Ectodermal cell (in vitro differentiated cells): ENCODE measurements at regions not wholly inside any gene's neighbourhood (a gene's known extent, or its start where the extent isn't known, plus 50 kb on each side); places are given as distances from the start of the nearest gene placed in this dataset.

Experiments used
- H3K27ac ChIP-seq: 2 replicates; pipeline ENCODE4 v1.7.0; 2013; ENCODE audit warnings: mild to moderate bottlenecking, low read depth, low read length; ENCODE audit not compliant: insufficient read depth, poor library complexity, severe bottlenecking
- H3K27me3 ChIP-seq: 2 replicates; pipeline ENCODE4 v1.7.0; 2013; ENCODE audit warnings: mild to moderate bottlenecking, low read length; ENCODE audit not compliant: insufficient read depth, control insufficient read depth, poor library complexity, severe bottlenecking
- H3K36me3 ChIP-seq: one replicate; pipeline ENCODE4 v1.7.0; 2013; ENCODE audit warnings: low read length; ENCODE audit not compliant: control insufficient read depth, insufficient read depth
- H3K4me1 ChIP-seq: one replicate; pipeline ENCODE4 v1.7.0; 2013; ENCODE audit warnings: low read length; ENCODE audit not compliant: control insufficient read depth, insufficient read depth
- H3K4me3 ChIP-seq: 2 replicates; pipeline ENCODE4 v1.7.0; 2013; ENCODE audit warnings: low read depth, low read length, control low read depth; ENCODE audit not compliant: insufficient read depth
- H3K9me3 ChIP-seq: 2 replicates; pipeline ENCODE4 v1.7.0; 2013; ENCODE audit warnings: mild to moderate bottlenecking, low read length, moderate library complexity; ENCODE audit not compliant: control insufficient read depth
- WGBS, 2 experiments: methylation state at CpG; one replicate each; pipeline ENCODE4 v1.1.7; 2013; ENCODE audit warnings: missing lambda C conversion rate in 2 of 2; 5-methylcytosine and 5-hydroxymethylcytosine counted together

DNA sequence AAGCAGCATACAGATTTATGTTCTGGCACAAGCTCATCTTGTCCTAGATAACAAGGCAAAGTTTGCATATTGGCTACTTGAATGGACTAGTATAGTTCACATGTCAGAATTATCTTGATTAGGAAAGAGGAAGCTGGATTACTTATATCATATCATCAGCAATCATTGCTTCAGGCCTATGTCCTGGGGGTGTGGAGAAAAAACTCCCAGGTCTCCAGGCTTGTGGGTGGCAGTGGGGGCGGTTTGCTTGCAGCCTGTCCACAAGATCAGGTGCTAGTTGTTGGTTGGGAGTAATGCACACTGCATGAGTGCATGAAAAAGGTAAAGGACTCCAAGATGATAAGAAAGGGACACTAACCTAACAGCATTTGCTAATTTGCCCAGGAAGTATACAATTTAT is 326.4 kb upstream of the PDE4D start:
- Histone ChIP-seq H3K27me3 (no peaks in the 10 kb centered on the region), H3K4me1 (no peaks in the 10 kb centered on the region), H3K9me3 (no peaks in the 10 kb centered on the region), H3K36me3 (no peaks in the 10 kb centered on the region), H3K4me3 (no peak overlapping the region), H3K27ac (no peak overlapping the region)
- 100% methylated on average over 1 of the region's 1 CpG for WGBS, 2 experiments

DNA sequence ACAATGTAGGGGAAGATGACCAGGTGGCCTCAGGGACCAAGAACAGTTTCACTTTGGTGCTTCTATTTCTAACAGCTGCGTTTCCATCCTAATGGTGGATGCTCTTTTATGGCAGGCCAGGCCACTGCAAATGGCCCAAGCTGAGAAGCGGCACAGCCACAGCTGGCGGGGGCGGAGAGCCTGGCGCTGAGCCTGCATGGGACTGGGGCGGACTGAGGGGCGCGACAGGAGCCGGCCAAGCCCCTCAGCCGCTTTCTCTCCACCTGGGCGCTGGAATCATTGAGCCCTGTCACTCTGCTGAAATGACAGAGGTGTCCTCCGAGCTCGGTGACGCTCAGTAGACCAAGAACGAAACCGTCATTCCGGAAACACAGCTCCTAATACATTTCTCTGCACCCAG is 317.3 kb upstream of the PDE4D start:
- WGBS, 2 experiments: 95 to 97% methylated on average over 17 of the region's 17 CpGs
- Histone ChIP-seq H3K27ac (no peak overlapping the region), H3K4me1 (no peaks in the 10 kb centered on the region), H3K4me3 (no peak overlapping the region), H3K9me3 (no peaks in the 10 kb centered on the region), H3K27me3 (no peaks in the 10 kb centered on the region), H3K36me3 (no peaks in the 10 kb centered on the region)

DNA sequence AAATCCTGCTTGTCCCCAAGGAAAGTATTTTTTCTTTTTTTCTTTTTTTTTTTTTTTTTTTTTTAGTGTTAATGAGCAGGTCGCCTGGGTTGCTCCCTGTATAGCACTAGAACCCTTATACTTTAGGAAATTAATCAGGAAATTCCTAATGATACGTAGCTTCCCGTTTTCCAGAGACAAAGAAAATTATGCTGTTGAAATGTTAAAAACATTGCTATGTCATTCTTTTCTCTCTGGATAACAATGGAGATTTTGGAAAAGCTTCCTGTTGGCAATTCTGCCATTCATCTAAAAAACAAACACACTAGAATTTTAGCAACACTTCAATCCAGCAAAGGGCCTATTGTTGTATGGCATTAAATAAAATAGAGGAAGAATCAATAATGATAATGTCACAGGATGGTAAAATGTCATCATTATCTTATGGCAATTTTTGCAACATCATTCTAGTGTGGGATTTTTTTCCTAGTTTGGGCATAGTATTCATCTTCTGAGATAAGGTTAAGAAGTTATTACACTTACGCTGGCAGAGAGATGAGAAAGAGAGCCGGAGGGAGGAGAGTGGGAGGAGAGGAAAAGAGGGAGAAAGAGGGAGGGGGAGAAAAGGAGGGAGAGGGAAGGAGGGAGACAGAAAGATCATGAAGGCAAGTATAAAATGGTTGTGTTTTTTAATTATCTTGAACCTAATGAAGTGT is 315.8 kb upstream of the PDE4D start:
- no peaks in the 10 kb centered on the region for H3K9me3 ChIP-seq
- no peaks in the 10 kb centered on the region for H3K27me3 ChIP-seq
- H3K4me1 ChIP-seq: no peaks in the 10 kb centered on the region
- no peak overlapping the region for H3K4me3 ChIP-seq
- no peak overlapping the region for H3K27ac ChIP-seq
- H3K36me3 ChIP-seq: no peaks in the 10 kb centered on the region
- WGBS, 2 experiments: 74 to 77% methylated on average over 4 of the region's 5 CpGs

DNA sequence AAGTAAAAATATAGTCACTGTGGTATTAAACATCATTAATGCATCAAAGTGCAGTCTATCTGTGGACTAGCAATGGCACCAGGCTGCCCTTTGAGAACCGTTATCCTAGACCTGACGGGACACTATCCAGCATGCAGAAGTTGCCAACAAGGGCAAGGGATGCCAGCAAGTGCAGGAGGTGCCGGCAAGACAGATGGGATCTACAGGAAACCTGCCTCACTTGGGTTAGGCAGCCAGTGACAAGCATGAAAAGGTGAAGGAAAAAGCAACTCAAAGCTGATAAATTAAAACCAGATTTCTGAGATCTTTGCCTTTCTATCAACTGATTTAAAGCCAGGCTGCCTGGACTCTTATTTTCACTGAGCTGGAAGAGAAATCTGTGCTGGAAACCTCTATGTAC is 315.2 kb upstream of the PDE4D start:
- no peaks in the 10 kb centered on the region for H3K36me3 ChIP-seq
- H3K4me1 ChIP-seq: no peaks in the 10 kb centered on the region
- H3K9me3 ChIP-seq: no peaks in the 10 kb centered on the region
- WGBS, 2 experiments: 84 to 89% methylated on average over 3 of the region's 3 CpGs
- H3K4me3 ChIP-seq: no peak overlapping the region
- no peaks in the 10 kb centered on the region for H3K27me3 ChIP-seq
- H3K27ac ChIP-seq: no peak overlapping the region

DNA sequence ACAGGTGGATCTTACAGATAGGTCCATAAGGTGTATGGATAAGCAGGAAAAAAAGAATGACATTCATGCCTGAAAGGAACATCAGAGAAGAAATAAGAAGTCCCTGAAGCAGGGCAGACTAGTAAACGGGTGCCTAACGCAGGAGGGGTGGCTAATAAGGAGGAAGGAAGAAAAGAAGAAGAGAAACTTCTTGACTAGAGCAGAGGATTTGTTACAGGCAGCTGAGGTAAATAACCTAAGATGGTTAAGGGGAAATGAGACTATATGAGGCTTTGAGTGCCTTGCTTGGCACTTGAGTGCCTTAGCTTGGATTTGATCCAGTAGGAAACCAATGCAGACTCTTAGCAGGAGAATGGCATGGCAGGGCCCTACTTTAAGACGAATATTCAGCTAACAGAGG is 313.5 kb upstream of the PDE4D start:
- no peak overlapping the region for H3K27ac ChIP-seq
- no peaks in the 10 kb centered on the region for H3K27me3 ChIP-seq
- 92 to 94% methylated on average over 3 of the region's 3 CpGs for WGBS, 2 experiments
- no peaks in the 10 kb centered on the region for H3K36me3 ChIP-seq
- no peaks in the 10 kb centered on the region for H3K4me1 ChIP-seq
- no peaks in the 10 kb centered on the region for H3K9me3 ChIP-seq
- no peak overlapping the region for H3K4me3 ChIP-seq

DNA sequence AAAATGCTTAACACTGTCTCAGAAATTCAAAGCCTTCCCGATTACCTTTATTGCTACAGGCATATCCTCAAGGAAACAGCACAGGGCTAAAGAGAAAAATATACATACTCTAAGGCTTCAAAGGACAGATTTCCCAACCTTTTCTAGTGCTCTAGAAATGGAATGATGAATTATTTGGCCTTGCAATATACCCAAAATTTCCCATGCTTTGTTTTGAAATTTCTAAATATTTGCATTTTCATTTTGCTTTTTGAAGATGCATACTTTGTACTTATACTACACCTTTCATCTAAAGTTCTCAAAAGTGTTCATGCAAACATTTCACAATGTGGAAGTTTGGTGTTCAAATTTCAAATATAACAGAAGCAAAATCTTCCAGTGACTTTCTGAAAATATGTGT is 312.7 kb upstream of the PDE4D start:
- 90 to 93% methylated on average over 1 of the region's 1 CpG for WGBS, 2 experiments
- H3K27ac ChIP-seq: no peak overlapping the region

DNA sequence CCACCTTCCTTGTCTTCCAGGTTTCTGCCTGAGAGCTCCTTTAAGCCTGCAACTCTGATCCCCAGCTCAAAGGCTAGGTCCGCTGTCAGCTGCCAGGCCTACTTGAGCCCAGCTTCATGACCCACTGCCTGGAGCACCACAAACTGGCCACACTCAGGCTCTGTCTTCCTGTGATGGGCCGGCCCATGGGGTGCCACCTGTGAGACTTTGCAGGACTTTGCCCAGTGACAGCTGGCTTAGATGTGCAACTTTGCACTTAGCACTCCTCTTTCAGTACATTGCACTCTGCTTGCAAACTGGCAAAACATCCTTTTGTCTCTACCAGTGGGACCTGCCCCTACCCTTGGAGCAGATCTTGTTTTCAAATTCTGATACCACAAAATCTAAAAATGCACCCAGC is 311.5 kb upstream of the PDE4D start:
- 92 to 96% methylated on average over 2 of the region's 2 CpGs for WGBS, 2 experiments
- Histone ChIP-seq H3K4me1 (no peaks in the 10 kb centered on the region), H3K27ac (no peak overlapping the region), H3K27me3 (no peaks in the 10 kb centered on the region), H3K36me3 (no peaks in the 10 kb centered on the region), H3K4me3 (no peak overlapping the region), H3K9me3 (no peaks in the 10 kb centered on the region)

More for the DNA sequence above, 312.7 kb upstream of the PDE4D start:
- Histone ChIP-seq H3K36me3 (no peaks in the 10 kb centered on the region), H3K27me3 (no peaks in the 10 kb centered on the region), H3K4me3 (no peak overlapping the region), H3K9me3 (no peaks in the 10 kb centered on the region), H3K4me1 (no peaks in the 10 kb centered on the region)

DNA sequence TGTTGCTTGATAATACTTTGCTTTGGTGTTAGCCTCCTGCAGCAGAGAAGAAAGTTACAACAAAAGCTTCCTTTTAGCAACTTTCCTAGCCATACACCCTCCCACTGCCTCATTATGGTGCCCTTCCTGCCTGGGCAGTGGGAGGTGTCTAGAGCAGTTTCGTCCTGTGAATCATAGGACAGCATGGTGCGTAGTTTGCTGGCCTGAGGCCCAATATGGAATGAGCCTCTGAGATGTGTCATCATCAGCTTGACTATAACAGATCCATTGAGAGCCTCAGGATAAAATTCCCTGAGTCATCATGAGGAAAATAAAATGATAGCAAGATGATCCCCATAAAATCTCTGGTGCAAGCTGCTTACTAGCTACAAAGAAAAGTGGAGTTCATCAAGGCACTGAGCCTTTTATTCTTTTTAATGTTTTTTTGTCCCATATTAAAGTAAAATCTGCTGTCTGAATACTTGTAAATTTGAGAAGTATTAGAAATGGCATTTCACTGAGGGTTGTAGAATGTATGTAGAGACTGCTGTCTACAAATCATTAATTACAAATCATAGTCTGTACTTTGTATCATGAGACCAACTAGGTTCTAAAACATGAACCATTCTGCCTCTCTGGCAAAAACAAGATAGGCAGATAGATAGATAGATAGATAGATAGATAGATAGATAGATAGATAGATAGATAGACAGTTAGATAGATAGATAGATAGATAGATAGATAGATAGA is 303.0 kb upstream of the PDE4D start:
- 85 to 88% methylated on average over 2 of the region's 2 CpGs for WGBS, 2 experiments
- no peaks in the 10 kb centered on the region for H3K9me3 ChIP-seq
- no peaks in the 10 kb centered on the region for H3K36me3 ChIP-seq
- H3K27me3 ChIP-seq: no peaks in the 10 kb centered on the region
- H3K4me3 ChIP-seq: no peak overlapping the region
- H3K4me1 ChIP-seq: no peaks in the 10 kb centered on the region
- no peak overlapping the region for H3K27ac ChIP-seq

DNA sequence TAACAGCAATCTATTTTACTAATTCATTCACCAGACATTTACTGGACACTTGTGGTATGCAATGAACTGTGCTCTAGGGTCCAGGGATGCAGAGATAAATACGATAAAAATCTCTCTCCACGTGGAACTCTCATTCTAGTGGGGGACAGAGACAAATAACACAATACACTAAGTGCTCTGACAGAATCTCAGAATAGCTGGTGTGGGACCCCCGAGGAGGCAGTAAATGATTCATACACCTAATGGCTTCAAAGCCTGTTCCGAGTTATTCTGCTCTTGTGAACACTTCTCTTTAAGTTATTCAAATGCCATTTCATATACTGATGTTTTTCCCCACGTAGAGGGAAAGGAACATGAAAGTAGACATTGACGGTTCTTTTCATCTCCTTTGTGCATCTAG is 302.0 kb upstream of the PDE4D start:
- Histone ChIP-seq H3K4me1 (no peaks in the 10 kb centered on the region), H3K36me3 (no peaks in the 10 kb centered on the region), H3K27me3 (no peaks in the 10 kb centered on the region), H3K9me3 (no peaks in the 10 kb centered on the region), H3K4me3 (no peak overlapping the region), H3K27ac (no peak overlapping the region)
- WGBS, 2 experiments: 91 to 92% methylated on average over 6 of the region's 6 CpGs

DNA sequence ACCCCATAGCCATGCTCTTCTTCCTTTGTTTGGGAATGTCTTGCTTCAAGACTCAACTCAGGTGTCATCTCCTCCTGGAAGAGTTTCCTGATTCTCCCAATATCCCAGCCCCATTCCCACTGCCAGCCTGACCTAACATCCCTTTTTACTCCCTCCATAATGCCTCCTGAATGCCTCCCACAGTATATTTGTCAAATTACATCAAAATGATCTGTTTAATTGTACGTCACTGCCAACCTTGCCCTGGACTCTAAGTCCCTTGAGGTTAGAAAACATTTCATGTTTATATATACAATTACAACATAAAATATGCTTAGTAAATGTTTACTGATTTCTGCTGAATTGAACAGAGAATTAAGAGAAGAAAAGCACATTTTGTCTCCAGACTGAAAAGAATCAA is 301.6 kb upstream of the PDE4D start:
- no peak overlapping the region for H3K4me3 ChIP-seq
- no peaks in the 10 kb centered on the region for H3K9me3 ChIP-seq
- 71% methylated on average over 1 of the region's 1 CpG; no CpG with 5 or more reads in 1 of the 2 experiments for WGBS, 2 experiments
- H3K36me3 ChIP-seq: no peaks in the 10 kb centered on the region
- no peak overlapping the region for H3K27ac ChIP-seq
- H3K27me3 ChIP-seq: no peaks in the 10 kb centered on the region
- H3K4me1 ChIP-seq: no peaks in the 10 kb centered on the region
